ENCODE measurements at regions not wholly inside any gene's neighbourhood (a gene's known extent, or its start where the extent isn't known, plus 50 kb on each side); places are given as distances from the start of the nearest gene placed in this dataset.

DNA sequence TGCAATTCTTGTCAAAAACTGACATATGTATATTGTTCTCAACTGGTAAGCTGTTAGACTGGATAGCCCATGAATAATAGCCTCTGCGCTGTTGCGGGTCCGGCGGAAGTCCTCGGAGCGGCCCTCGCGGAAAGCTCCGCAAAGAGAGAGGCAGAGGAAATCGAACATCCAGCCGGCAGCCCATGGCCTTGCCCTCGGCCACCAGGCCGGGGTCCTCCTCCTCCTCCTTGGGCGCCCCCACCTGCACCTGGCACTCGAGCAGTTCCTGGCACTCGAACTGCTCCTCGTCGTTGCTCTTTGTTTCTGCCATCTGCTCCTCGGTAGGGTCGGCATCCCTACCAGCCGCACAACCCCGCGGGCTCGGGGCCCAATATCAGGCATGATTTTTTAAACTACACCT is 1176.3 kb downstream of the PCDH18 start:
- Histone ChIP-seq H3K27ac (no peak overlapping the region), H3K4me2 (ENCODE audit: low read length) (no peak overlapping the region), H3K9me3 (ENCODE audit: control insufficient read depth, low read length) (no peaks in the 10 kb centered on the region), H3K27me3 (ENCODE audit: control insufficient read depth, insufficient read depth, low read length) (no peaks in the 10 kb centered on the region), H3K4me3 (ENCODE audit: low read depth, low read length) (no peak overlapping the region), H3K79me2 (no peaks in the 10 kb centered on the region), H3K9ac (no peak overlapping the region), H3K36me3 (ENCODE audit: control insufficient read depth, insufficient read depth, low read length) (no peaks in the 10 kb centered on the region), H3K4me1 (no peaks in the 10 kb centered on the region), H2AFZ (no peak overlapping the region)
- TF ChIP-seq, protein P1, sequence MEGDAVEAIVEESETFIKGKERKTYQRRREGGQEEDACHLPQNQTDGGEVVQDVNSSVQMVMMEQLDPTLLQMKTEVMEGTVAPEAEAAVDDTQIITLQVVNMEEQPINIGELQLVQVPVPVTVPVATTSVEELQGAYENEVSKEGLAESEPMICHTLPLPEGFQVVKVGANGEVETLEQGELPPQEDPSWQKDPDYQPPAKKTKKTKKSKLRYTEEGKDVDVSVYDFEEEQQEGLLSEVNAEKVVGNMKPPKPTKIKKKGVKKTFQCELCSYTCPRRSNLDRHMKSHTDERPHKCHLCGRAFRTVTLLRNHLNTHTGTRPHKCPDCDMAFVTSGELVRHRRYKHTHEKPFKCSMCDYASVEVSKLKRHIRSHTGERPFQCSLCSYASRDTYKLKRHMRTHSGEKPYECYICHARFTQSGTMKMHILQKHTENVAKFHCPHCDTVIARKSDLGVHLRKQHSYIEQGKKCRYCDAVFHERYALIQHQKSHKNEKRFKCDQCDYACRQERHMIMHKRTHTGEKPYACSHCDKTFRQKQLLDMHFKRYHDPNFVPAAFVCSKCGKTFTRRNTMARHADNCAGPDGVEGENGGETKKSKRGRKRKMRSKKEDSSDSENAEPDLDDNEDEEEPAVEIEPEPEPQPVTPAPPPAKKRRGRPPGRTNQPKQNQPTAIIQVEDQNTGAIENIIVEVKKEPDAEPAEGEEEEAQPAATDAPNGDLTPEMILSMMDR (IDR thresholded peaks at IDR 0.05), result no peak

DNA sequence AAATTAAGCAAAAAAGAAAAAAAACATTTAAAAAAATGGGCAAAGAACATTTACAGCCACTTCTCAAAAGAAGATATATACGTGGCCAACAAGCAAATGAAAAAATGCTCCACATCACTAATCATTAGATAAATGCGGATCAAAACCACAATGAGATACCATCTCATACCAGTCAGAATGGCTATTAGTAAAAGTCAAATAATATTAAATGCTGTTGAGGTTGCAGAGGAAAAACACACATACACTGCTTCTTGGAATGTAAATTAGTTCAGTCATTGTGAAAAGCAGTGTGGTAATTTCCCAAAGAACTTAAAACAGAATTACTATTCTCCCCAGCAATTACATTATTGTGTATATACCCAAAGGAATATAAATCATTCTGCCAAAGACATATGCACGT is 1189.0 kb downstream of the PCDH18 start:
- Histone ChIP-seq H3K9me3 (ENCODE audit: control insufficient read depth, low read length) (no peaks in the 10 kb centered on the region), H3K4me1 (no peaks in the 10 kb centered on the region), H3K36me3 (ENCODE audit: control insufficient read depth, insufficient read depth, low read length) (no peaks in the 10 kb centered on the region), H3K4me3 (ENCODE audit: low read depth, low read length) (no peak overlapping the region), H2AFZ (no peak overlapping the region), H3K9ac (no peak overlapping the region), H3K4me2 (ENCODE audit: low read length) (no peak overlapping the region), H3K27ac (no peak overlapping the region), H3K27me3 (ENCODE audit: control insufficient read depth, insufficient read depth, low read length) (no peaks in the 10 kb centered on the region), H3K79me2 (no peaks in the 10 kb centered on the region)
- TF ChIP-seq, protein P1 (IDR thresholded peaks at IDR 0.05), result no peak

DNA sequence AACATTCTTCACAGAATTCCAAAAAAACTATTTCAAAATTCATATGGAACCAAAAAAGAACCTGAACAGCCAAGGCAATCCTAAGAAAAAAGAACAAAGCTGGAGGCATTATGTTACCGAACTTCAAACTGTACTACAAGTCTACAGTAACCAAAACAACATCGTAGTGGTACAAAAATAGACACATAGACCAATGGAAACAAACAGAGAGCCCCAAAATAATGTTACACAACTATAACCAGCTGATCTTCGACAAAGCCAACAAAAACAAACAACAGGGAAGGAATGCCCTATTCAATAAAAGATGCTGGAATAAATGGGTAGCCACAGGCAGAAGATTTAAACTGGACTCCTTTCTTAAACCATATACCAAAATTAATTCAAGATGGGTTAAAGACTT is 1189.6 kb downstream of the PCDH18 start:
- no peaks in the 10 kb centered on the region for H3K4me1 ChIP-seq
- no peaks in the 10 kb centered on the region for H3K27me3 ChIP-seq (ENCODE audit: control insufficient read depth, insufficient read depth, low read length)
- TF ChIP-seq, protein P1 (IDR thresholded peaks at IDR 0.05), result no peak
- no peak overlapping the region for H3K4me3 ChIP-seq (ENCODE audit: low read depth, low read length)
- no peak overlapping the region for H3K9ac ChIP-seq
- no peaks in the 10 kb centered on the region for H3K9me3 ChIP-seq (ENCODE audit: control insufficient read depth, low read length)
- H3K4me2 ChIP-seq (ENCODE audit: low read length), result no peak overlapping the region
- no peak overlapping the region for H2AFZ ChIP-seq
- H3K27ac ChIP-seq, result no peak overlapping the region
- no peaks in the 10 kb centered on the region for H3K36me3 ChIP-seq (ENCODE audit: control insufficient read depth, insufficient read depth, low read length)
- H3K79me2 ChIP-seq, result no peaks in the 10 kb centered on the region

DNA sequence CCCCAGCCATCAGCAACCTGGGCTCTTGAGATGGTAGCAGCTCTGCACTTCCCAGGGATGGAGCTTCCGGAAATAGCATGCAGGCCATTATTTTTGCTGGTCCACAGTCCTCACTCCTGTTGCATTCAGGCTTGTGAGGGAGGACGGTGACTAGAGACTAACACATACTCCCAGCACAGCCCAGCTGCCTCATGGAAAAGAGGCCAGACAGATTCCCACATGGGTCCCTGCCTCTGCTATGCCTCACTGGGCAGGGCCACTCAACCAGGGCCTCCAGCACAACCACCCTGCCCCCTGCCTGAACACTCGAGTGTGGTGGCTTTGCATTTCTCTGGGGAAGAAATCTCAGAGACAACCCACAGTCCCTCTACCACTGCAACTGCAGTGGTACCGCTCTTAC is 1195.1 kb downstream of the PCDH18 start:
- TF ChIP-seq, protein P1 (IDR thresholded peaks at IDR 0.05), result no peak
- Histone ChIP-seq H3K4me3 (ENCODE audit: low read depth, low read length) (no peak overlapping the region), H3K9ac (no peak overlapping the region), H3K9me3 (ENCODE audit: control insufficient read depth, low read length) (no peaks in the 10 kb centered on the region), H3K4me1 (no peaks in the 10 kb centered on the region), H3K27ac (no peak overlapping the region), H3K4me2 (ENCODE audit: low read length) (no peak overlapping the region), H3K36me3 (ENCODE audit: control insufficient read depth, insufficient read depth, low read length) (no peaks in the 10 kb centered on the region), H2AFZ (no peak overlapping the region), H3K79me2 (no peaks in the 10 kb centered on the region), H3K27me3 (ENCODE audit: control insufficient read depth, insufficient read depth, low read length) (no peaks in the 10 kb centered on the region)

DNA sequence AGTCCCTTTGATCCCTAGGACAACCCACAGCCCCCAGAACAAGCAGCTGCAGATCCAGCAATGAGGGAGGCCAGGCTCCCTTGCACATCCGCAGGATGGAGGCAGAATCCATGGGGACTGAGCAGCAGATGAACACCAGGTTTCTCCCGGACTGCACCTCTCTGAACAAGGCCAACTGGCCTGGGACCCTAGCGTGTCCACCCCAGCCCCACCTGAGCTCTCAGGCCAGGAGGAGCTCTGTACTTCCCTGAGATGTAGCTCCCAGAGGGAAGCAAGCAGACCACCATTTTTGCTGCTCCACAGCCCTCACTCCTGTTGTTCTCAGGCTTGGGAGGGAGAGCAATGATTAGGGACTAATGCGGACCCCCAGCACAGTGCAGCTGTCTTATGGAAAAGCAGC is 1195.8 kb downstream of the PCDH18 start:
- Histone ChIP-seq H3K36me3 (ENCODE audit: control insufficient read depth, insufficient read depth, low read length) (no peaks in the 10 kb centered on the region), H3K4me1 (no peaks in the 10 kb centered on the region), H3K4me2 (ENCODE audit: low read length) (no peak overlapping the region), H3K9ac (no peak overlapping the region), H3K9me3 (ENCODE audit: control insufficient read depth, low read length) (no peaks in the 10 kb centered on the region), H3K27me3 (ENCODE audit: control insufficient read depth, insufficient read depth, low read length) (no peaks in the 10 kb centered on the region), H3K79me2 (no peaks in the 10 kb centered on the region), H2AFZ (no peak overlapping the region), H3K27ac (no peak overlapping the region), H3K4me3 (ENCODE audit: low read depth, low read length) (no peak overlapping the region)
- TF ChIP-seq, protein P1 (IDR thresholded peaks at IDR 0.05), result no peak

All from parathyroid adenoma (tissue), 2 donors.